Mesothelial cell of epicardium (in vitro differentiated cells): ENCODE measurements at regions not wholly inside any gene's neighbourhood (a gene's known extent, or its start where the extent isn't known, plus 50 kb on each side); places are given as distances from the start of the nearest gene placed in this dataset.
"Not testable (repeated sequence)": the region's sequence is repeated elsewhere in the genome, so short reads cannot be mapped to it uniquely, and the experiment has no call there.

Experiments
- DNase-seq, 2 experiments: peaks; one replicate each; pipeline ENCODE4 v3.0.0; 2021; ENCODE audit warnings: low spot score in 2 of 2; ENCODE audit not compliant: unreplicated experiment in 2 of 2
- H3K27ac Mint-ChIP-seq: 2 replicates; pipeline ENCODE4 v1.8.0; 2021; ENCODE audit warnings: mixed read lengths
- H3K27me3 Mint-ChIP-seq: 2 replicates; pipeline ENCODE4 v1.8.0; 2021; ENCODE audit warnings: low read depth, mixed read lengths
- H3K36me3 Mint-ChIP-seq: 2 replicates; pipeline ENCODE4 v1.8.0; 2021; ENCODE audit warnings: mixed read lengths
- H3K4me1 Mint-ChIP-seq: 2 replicates; pipeline ENCODE4 v1.8.0; 2021; ENCODE audit warnings: mixed read lengths
- H3K4me3 Mint-ChIP-seq: 2 replicates; pipeline ENCODE4 v1.8.0; 2021; ENCODE audit warnings: mild to moderate bottlenecking, moderate library complexity, mixed read lengths
- H3K9me3 Mint-ChIP-seq: 2 replicates; pipeline ENCODE4 v1.8.0; 2021; ENCODE audit warnings: mixed read lengths
- CTCF ChIP-seq: fragments of 200-600 bp; sonication (generic); IDR thresholded peaks from one replicate; pipeline ENCODE4 v1.5.0; 2021; ENCODE audit warnings: antibody characterized with exemption; ENCODE audit not compliant: unreplicated experiment

GRCh38 chr3:106302451-106303221 lies 433.8 kb upstream of the CBLB start:
- Mint-ChIP-seq H3K27ac (peak overlapping the region; percentile 52), H3K9me3 (peaks cover 9% of the 10 kb centered on the region), H3K27me3 (no peaks in the 10 kb centered on the region), H3K4me1 (peaks cover 21% of the 10 kb centered on the region), H3K36me3 (no peaks in the 10 kb centered on the region), H3K4me3 (no peak overlapping the region)
- no peak for DNase-seq
- TF ChIP-seq CTCF: no peak

- no peak for DNase-seq
- peaks cover 9% of the 10 kb centered on the region for H3K9me3 Mint-ChIP-seq
- H3K4me1 Mint-ChIP-seq: peaks cover 21% of the 10 kb centered on the region
- H3K4me3 Mint-ChIP-seq: no peak overlapping the region
- no peak for TF ChIP-seq CTCF
- no peaks in the 10 kb centered on the region for H3K36me3 Mint-ChIP-seq
- no peak overlapping the region for H3K27ac Mint-ChIP-seq
- H3K27me3 Mint-ChIP-seq: no peaks in the 10 kb centered on the region
Observed at GRCh38 chr3:106303766-106304165, 435.0 kb upstream of the CBLB start.

GRCh38 chr3:106305127-106305526 lies 436.3 kb upstream of the CBLB start:
- no peak for TF ChIP-seq CTCF
- Mint-ChIP-seq H3K4me3 (no peak overlapping the region), H3K27ac (no peak overlapping the region), H3K9me3 (peaks cover 9% of the 10 kb centered on the region), H3K36me3 (no peaks in the 10 kb centered on the region), H3K4me1 (peaks cover 15% of the 10 kb centered on the region), H3K27me3 (no peaks in the 10 kb centered on the region)
- no peak for DNase-seq

GRCh38 chr3:106305882-106306435 lies 437.1 kb upstream of the CBLB start:
- Mint-ChIP-seq H3K27ac (no peak overlapping the region), H3K36me3 (no peaks in the 10 kb centered on the region), H3K4me3 (no peak overlapping the region), H3K4me1 (peaks cover 15% of the 10 kb centered on the region), H3K9me3 (peaks cover 9% of the 10 kb centered on the region), H3K27me3 (no peaks in the 10 kb centered on the region)
- no peak for DNase-seq
- no peak for TF ChIP-seq CTCF

GRCh38 chr3:106309274-106309673 lies 440.5 kb upstream of the CBLB start:
- Mint-ChIP-seq H3K27me3 (no peaks in the 10 kb centered on the region), H3K4me1 (no peaks in the 10 kb centered on the region), H3K4me3 (no peak overlapping the region), H3K9me3 (peaks cover 24% of the 10 kb centered on the region), H3K36me3 (no peaks in the 10 kb centered on the region), H3K27ac (no peak overlapping the region)
- DNase-seq: no peak
- TF ChIP-seq CTCF: no peak

- not testable (repeated sequence) for DNase-seq, H3K36me3 Mint-ChIP-seq, H3K27me3 Mint-ChIP-seq, H3K27ac Mint-ChIP-seq, H3K4me1 Mint-ChIP-seq, H3K4me3 Mint-ChIP-seq
- peaks cover 24% of the 10 kb centered on the region for H3K9me3 Mint-ChIP-seq
Observed at GRCh38 chr3:106309798-106310197, 441.0 kb upstream of the CBLB start.
